GM19324 (cell line): ENCODE measurements at regions not wholly inside any gene's neighbourhood (a gene's known extent, or its start where the extent isn't known, plus 50 kb on each side); places are given as distances from the start of the nearest gene placed in this dataset.
"Not testable (repeated sequence)": the region's sequence is repeated elsewhere in the genome, so short reads cannot be mapped to it uniquely, and the experiment has no call there.

Experiments
- ATAC-seq: cut with Tn5 transposase; IDR thresholded peaks from one replicate; pipeline ENCODE4 v1.9.1; 2021; ENCODE audit warnings: mild to moderate bottlenecking, moderate library complexity; ENCODE audit not compliant: unreplicated experiment, low FRiP score

GRCh38 chr14:43640718-43641267, 866.3 kb downstream of the FSCB start:
- no peak for ATAC-seq

GRCh38 chr14:43625294-43625693, 881.8 kb downstream of the FSCB start:
- no peak for ATAC-seq

GRCh38 chr14:43621282-43621681, 885.8 kb downstream of the FSCB start:
- no peak for ATAC-seq

DNA sequence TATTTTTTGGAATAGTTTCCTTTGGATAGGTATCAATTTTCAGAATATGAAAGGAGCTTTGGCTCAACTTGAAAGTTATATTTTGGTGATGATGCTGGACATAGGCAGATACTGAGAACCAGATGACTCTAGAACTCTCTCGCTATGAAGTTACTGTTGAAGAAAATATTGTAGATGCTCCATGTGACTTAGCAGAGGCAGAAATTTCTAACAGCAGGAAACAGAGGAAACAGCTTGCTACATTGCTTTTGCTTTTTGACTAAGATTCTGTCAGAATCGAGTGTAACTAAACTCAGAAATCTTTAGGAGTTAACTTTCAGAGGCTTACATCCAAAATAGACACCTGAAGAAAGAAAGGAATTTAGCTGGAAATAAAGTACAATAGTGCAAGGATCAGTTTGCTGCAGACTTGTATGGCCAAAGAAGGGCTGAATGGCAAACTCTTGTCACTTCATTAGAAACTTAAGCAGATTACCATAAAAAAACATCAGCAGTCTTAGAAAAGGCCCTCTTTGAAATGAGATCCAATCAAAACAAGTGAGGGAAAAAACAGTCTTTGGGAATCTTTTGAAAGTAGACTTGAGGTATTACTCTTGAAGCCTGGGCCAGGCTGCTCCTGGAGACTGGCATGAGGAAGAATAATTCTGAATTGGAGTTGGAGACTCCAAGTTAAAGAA, 911.8 kb downstream of the FSCB start:
- no peak for ATAC-seq

DNA sequence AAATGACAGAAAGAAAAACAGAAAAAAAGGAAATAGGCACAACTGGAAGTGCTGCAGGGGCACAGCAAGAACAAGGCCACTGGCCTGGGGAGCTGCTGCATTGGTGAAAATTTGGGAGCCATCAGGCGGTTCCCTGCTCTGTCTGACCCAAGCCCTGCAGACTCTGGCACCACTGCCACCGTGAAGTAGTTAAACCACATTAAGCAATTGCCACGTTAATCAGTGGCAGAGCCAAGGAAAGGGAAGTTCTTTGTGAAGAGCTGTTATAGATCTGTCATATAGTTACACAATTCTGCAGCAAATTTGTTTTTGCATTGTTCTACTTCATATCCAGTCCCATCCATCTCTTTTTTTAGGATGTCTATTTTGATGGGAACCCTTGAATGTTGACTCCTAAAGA, 915.3 kb downstream of the FSCB start:
- no peak for ATAC-seq

DNA sequence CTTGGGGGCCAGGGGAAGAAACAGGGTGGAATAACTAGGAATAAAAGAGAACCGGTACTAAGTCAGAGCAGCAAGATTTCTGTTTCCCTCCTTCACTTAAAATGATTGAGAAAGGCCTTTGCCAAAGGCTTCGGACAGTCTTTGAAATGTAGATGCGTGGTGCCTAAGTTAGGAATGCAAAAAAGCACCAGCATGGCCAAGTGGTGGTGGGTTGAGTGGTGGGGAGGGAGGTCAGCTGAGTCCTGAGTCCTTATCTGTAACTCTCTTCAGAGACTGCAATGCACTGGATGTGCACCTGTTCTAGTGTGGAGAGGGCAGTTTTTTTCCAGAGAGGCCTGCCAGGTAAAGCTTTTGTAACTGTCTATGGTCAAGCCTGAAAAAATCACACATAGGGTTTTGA, 919.9 kb downstream of the FSCB start:
- no peak for ATAC-seq

- ATAC-seq = no peak
These were observed 927.4 kb downstream of the FSCB start for GRCh38 chr14:43579671-43580070.

- ATAC-seq = no peak
These were observed 939.1 kb downstream of the FSCB start for GRCh38 chr14:43568022-43568421.

- no peak for ATAC-seq
These were observed 958.7 kb downstream of the FSCB start for GRCh38 chr14:43548368-43548767.

DNA sequence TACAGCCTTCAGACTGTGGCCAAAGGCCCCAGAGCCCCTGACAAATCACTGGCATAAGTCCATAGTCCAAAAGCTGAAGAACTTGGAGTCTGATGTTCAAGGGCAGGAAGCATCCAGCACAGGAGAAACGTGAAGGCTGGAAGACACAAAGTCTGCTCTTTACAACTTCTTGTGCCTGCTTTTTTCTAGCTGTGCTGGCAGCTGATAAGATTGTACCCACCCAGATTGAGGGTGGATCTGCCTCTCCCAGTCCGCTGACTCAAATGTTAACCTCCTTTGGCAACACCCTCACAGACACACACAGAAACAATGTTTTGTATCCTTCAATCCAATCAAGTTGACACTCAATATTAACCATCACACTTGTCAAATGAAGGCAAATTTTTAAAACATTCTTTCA, 959.5 kb downstream of the FSCB start:
- ATAC-seq = not testable (repeated sequence)

- ATAC-seq = no peak
These were observed 965.7 kb downstream of the FSCB start for GRCh38 chr14:43541356-43541755.

- no peak for ATAC-seq
These were observed 966.1 kb downstream of the FSCB start for GRCh38 chr14:43540948-43541347.

GRCh38 chr14:43539210-43539609, 967.9 kb downstream of the FSCB start:
- no peak for ATAC-seq

GRCh38 chr14:43535231-43535838, 971.7 kb downstream of the FSCB start:
- no peak for ATAC-seq

GRCh38 chr14:43532825-43533416, 974.2 kb downstream of the FSCB start:
- no peak for ATAC-seq

- ATAC-seq = no peak
These were observed 978.8 kb downstream of the FSCB start for GRCh38 chr14:43528321-43528720.

DNA sequence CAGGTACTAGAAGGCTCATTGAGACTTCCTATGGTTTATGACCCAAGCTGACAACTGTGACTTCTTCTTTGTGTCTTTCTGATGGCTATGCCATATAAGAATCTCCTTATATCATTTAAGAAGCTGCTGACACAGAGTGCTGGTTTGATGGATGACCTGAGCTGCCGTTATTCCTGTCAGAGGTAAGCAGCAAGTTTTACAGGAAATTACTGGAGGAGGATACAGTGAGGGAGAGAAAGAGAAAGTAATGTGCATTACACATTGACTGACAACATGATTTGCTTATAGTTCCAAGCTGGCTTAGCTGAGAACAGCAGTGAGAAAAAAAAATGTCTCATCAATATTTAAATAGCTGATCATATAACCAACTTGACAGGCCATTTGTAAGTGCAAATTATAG, 981.4 kb downstream of the FSCB start:
- no peak for ATAC-seq

DNA sequence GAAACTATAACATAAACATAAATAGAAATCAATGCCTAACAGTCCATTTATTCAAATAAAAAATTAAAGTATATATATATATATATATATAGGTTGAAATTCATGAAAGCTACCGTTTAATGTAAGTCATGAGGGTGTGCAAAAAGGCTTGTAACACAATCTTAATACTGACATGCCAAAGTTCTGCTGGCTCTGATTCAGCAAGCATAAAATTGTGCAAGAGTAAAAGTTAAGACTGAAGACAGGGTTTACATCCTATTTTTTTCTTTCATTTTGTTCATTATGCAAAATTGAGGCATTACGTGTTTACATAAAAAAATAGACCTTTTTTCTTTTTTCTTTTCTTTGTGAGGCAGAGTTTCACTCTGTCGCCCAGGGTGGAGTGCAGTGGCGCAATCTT, 984.2 kb downstream of the FSCB start:
- ATAC-seq = no peak

DNA sequence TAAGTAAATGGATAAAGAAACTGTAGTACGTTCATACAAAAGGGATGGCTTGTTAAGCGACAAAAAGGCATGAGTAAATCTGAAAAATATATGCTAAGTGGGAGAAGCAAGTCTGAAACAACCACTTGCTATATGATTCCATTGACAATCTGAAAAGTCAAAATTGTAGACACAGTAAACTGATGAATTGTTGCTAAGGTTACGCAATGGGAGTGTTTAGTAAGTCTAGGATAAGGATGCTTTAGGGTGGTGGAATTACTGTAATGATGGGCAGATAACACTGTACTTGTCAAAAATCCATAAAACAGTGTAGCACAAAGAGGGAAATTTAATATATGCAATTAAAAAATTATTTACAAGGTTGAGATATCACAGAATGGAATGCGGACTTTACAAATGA, 984.9 kb downstream of the FSCB start:
- no peak for ATAC-seq

DNA sequence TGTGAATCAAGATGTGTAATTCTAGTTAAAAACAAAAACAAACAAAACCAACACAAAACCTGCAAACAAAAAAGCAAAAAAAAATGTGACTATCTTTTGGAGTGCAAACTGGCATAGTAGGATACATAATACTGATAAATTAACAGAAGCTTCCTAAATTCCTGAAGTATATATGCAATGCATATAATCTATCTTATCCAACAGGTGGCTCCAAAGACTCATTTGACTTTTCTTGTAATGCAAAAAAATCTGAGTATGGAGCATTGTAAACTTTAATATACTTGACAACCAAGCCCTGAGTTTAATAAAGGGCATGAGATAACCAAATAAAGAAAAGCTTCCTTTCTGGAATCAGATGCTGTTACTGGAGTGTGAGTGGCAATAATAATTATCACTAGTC, 1003.6 kb downstream of the FSCB start:
- ATAC-seq = no peak

DNA sequence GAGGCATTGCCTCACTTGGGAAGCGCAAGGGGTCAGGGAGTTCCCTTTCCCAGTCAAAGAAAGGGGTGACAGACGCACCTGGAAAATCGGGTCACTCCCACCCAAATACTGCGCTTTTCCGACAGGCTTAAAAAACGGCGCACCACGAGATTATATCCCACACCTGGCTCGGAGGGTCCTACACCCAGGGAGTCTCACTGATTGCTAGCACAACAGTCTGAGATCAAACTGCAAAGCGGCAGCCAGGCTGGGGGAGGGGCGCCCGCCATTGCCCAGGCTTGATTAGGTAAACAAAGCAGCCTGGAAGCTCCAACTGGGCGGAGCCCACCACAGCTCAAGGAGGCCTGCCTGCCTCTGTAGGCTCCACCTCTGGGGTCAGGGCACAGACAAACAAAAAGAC, 1014.7 kb downstream of the FSCB start:
- not testable (repeated sequence) for ATAC-seq

DNA sequence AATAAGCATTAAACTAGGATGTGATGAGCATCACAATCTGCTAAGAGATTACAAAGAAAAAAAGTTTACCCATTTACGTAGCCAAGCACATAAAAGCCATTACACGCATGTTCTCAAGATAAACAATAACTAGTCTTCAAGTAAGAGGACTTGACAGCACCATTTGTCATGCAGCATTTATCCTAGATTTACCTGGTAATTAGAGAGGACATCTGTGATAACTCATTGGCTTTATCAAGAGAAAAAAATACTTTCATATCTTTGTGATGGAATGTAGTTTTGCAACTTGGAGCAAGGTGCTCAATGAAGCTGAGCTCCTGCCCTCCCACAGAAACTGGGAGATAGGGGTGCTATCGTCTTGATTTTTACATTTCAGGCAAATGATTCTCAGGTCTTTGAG, 1023.7 kb downstream of the FSCB start:
- no peak for ATAC-seq
